DMS 273 treated with DMSO at 0.1 percent for 48 hours (cell line): ENCODE measurements at regions not wholly inside any gene's neighbourhood (a gene's known extent, or its start where the extent isn't known, plus 50 kb on each side); places are given as distances from the start of the nearest gene placed in this dataset.
"Not testable (repeated sequence)": the region's sequence is repeated elsewhere in the genome, so short reads cannot be mapped to it uniquely, and the experiment has no call there.

Source experiments
- DNase-seq: peaks from one replicate; lab custom pipeline; 2025; lab: John Stamatoyannopoulos, UW

- no peak for DNase-seq
Observed at GRCh38 chr20:12737900-12738299, 270.9 kb upstream of the SPTLC3 start.

DNA sequence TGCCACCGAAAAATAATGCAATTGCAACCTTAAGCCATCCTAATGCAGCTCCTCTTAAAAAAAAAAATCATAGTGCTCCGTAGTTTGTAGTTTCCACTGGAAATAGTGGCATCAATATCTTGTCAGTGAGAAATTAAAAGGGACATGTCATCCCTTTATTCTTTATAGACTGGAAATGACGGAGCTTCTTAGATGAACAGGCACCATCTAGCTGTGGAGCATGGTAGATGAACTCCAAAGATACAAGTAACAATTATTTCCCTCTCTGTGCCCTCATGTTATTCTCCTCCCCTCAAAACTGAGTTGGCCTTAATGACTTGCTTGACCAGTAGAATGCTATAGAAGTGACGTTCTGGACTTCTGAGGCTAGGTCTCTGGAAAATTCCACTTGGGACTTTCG, 268.1 kb upstream of the SPTLC3 start:
- DNase-seq, result no peak

GRCh38 chr20:12744037-12744436, 264.7 kb upstream of the SPTLC3 start:
- DNase-seq, result no peak

DNA sequence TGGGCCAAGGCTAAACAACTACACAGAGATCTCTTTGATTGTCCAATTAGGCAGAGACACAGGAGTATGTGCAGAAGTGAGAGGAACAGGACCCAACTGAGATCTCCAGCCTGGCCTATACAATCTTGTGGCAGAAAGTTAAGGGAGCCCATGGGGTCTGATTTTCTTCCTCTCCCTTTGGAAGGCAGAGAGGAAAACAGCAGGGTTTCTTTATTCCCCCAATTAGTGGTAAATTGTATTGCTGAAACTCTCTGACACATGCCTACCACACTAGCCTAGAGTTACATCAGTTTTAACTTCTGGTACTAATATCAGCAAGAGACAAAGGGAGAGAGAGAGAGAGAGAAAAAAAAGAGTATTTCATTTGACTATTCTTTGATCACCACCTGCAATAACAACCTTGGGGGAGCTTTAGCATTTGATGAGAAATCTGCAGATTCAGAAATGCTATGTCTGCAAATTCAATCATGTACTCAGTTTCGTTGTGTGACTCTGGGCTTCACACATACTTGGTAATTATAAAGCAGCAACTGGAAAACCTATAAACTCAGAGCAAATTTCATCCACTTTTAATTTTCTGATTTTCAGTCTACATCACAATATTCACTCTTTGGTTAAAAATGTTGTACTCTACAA, 260.3 kb upstream of the SPTLC3 start:
- no peak for DNase-seq

DNA sequence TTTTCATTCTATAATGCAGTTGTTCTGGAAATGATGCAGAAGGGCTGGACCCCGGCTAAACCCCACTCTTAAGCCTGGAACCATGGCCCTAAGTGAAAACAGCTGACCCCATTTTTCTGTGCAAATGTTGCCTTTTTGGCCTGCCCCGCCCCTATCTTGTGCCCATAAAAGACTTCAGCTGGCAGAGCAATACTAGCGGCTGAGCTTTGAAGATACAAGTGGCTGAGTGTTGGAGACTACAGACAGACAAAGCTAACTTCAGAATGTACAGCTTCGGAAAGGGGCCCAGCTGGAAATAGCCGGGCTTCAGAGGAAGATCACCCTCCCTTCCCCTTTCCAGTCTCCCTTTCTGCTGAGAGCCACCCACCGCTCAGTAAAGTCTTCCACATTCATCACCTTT, 258.6 kb upstream of the SPTLC3 start:
- DNase-seq, result no peak

DNA sequence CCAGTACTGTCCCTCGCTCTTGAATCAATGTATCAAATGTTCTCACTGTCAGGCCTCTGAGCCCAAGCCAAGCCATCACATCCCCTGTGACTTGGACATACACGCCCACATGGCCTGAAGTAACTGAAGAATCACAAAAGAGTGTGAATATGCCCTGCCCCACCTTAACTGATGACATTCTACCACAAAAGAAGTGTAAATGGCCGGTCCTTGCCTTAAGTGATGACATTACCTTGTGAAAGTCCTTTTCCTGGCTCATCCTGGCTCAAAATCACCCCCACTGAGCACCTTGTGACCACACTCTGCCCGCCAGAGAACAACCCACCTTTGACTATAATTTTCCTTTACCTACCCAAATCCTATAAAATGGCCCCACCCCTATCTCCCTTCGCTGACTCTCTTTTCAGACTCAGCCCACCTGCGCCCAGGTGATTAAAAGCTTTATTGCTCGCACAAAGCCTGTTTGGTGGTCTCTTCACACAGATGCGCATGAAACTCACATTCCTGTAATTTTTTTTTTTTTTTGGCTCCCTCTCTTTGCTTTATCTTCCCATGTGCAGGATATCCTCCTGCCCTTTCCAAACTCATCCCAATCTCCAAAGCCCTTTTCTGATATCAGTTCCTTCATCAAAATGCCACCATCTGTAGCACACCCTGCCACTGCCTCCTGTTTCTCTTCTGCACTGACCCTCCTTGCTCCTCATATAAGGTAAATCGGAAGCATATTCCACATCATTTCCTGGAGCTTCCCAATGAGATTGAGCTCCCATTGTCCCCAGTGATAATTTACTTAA, 255.7 kb upstream of the SPTLC3 start:
- not testable (repeated sequence) for DNase-seq

- not testable (repeated sequence) for DNase-seq
Observed at GRCh38 chr20:12753742-12754141, 255.0 kb upstream of the SPTLC3 start.

GRCh38 chr20:12759493-12759892, 249.3 kb upstream of the SPTLC3 start:
- DNase-seq, result not testable (repeated sequence)

DNA sequence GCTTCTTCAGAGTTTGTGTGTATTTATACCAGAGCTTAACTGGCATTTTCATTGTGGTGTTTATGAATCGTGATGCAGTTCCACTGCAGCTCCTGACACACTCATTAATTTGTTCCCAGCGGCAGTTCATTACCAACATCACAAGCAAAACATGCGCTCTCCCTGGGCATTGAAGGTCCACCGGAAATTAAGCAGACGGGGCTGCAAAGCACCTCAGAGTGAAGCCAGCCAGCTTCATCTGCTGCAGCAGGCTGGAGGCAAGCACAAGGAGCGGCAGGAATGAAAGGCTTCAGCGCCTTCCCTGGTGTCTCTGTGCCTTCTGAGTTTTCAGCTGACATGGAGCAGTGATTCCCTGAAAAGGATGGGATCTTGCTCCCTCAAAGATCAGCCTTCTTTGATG, 246.0 kb upstream of the SPTLC3 start:
- no peak for DNase-seq

DNA sequence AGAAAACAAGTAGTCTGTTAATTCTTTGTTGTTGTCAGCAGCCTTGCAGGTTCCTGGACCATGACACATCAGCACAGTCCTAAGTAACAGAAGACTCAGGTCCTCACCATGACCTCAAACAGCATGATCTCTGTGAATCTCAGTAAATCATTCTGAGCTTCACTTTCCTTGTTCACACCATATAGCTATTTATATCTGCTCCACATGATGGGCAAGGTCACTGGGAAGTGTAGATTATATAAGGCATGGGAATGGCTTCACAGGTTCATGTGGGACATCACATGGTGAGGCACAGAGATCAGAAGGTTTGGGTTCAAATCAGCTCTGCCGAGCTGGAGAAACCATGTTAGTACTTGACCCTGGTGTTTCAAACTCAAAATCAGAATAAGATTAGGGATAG, 245.4 kb upstream of the SPTLC3 start:
- DNase-seq, result no peak

DNA sequence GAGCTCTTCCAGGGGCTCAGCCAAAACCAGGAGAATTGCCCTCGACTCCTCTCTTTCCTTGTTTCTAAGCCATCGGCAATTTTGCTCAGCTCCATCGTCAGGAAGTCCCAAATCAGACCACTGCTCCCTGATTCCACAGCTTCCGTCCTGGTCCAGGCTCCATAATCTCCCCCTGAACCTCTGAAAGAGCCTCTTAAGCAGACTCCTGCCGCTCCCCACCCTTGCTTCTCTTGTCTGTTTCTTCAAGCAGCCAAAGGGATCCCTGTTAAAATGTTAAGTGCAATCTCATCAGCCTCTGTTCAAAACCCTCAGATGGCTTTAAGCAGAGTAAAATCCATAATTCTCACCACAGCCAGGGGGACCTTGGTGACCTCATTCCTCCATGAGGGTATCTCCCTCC, 244.7 kb upstream of the SPTLC3 start:
- DNase-seq, result no peak

GRCh38 chr20:12764851-12765250, 243.9 kb upstream of the SPTLC3 start:
- no peak for DNase-seq

GRCh38 chr20:12773936-12774335, 234.8 kb upstream of the SPTLC3 start:
- no peak for DNase-seq

GRCh38 chr20:12775041-12775440, 233.7 kb upstream of the SPTLC3 start:
- DNase-seq, result no peak

- no peak for DNase-seq
Observed at GRCh38 chr20:12777016-12777415, 231.8 kb upstream of the SPTLC3 start.

- no peak for DNase-seq
Observed at GRCh38 chr20:12786276-12786675, 222.5 kb upstream of the SPTLC3 start.

DNA sequence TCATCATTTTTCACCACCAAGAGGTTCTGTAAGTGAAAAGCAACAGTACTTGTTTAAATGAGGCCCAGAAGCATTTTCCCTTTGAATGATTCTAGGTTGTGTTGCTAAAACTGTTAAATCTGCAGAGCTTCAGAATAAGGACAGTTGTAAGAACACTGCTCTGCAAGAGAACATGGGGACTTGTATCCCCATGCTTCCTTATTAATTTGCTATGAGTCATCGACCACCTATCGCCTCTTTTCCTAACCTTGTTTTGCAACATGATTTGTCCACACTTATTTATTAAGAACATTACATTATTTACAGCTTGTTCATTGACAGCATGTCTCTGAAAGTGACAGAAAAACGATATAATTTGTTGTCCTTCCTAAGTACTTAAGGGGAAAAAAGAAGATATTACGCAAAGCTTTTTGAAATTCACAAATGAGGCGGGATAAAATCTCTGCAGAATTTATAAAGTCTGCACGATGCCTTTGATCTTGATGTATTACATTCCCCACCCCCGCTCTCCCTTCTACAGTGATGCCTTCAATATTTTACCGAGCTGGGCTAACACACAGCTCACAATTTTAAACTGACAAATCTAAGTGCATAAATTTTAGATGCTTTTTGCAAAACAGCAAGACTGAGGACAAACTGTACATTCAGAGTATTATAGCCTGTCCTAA, 220.0 kb upstream of the SPTLC3 start:
- no peak for DNase-seq

DNA sequence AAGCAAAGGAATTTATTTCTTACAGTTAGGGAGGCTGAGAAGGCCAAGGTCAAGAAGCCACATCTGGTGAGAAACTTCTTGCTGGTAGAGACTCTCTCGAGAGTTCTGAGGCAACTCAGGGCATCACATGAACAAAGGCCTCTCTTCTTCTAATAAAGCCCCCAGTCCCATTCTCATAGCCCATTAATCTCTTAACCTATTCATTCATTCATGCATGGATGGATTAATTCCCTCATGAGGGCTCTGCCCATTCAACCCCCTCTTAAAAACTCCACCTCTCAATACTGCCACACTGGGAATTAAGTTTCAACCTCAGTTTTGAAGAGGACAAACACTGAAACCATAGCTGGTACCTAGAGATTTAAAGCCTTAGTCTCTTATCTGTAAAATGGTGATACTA, 217.9 kb upstream of the SPTLC3 start:
- no peak for DNase-seq

- DNase-seq, result no peak
Observed at GRCh38 chr20:12798286-12798685, 210.5 kb upstream of the SPTLC3 start.

DNA sequence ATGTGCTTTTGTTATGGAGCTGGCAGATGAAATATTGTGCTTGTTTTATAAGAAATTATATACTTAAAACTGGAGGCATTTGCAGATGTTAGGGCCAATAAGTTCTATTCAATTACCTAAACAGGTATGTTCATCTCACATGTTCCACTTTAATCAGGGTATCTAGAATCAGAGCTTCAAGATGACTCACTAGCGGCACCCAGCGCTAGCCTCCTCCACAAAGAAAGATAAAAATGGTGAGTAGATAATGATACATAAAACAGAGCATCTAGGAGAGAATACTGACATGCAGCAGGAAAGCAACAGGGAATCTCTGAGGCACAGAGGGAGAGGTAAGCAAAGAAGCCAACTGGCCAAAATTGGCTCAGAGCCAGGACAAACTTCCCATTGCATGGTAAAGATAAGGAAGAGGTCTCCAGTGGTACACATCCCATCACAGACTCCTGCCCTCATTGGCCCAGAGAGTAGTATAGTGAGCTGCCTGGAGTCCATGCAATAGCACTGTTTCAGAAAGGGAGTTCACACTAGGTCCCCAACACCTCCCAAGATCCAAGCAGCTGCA, 200.7 kb upstream of the SPTLC3 start:
- DNase-seq, result no peak

GRCh38 chr20:12815231-12815768, 193.5 kb upstream of the SPTLC3 start:
- no peak for DNase-seq

DNA sequence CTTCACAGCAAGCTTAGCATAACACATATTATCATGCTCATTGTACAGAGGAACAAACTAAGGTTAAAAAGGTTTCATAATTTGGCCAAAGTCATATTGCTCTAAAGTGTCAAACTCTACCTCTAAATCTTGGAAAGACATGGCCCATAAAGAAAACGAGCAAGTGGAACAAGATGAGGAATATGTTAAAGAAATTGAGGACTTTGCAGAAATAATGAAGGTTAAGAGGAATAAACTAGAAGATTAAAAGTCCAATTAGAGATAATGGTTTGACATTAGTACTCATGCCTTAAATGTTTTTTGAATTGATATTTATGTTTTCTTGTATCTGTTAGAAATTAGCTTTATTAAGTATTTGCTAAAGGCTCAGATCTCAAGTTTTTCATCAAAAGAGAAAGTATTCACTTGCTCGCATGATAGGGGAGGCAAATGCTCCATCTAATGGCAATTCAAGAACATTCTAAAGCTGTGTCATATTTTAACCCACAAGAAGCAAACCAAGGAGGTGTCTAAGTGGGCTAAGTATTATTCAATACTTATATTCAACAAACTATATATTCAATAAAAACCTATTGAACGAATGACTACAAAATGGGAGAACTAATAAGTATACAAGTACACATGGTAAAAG, 192.9 kb upstream of the SPTLC3 start:
- DNase-seq, result no peak
